PC-9 (cell line): ENCODE measurements at regions not wholly inside any gene's neighbourhood (a gene's known extent, or its start where the extent isn't known, plus 50 kb on each side); places are given as distances from the start of the nearest gene placed in this dataset.

ENCODE experiments used
- BruUV-seq: library from RNA; stranded (reverse); fragments of 400-500 nt; replicated peaks from 2 replicates; lab custom pipeline; 2021; lab: Mats Ljungman, UMichigan
- CTCF ChIA-PET: fragments of 300-600 bp; sonication (Branson Sonifier 250); formaldehyde crosslinking; loops from one replicate; lab custom pipeline; 2022; ENCODE audit warnings: antibody characterized with exemption; lab: Charles Lee
- POLR2A ChIA-PET: fragments of 300-600 bp; sonication (Branson Sonifier 250); formaldehyde crosslinking; loops from one replicate; lab custom pipeline; 2022; ENCODE audit warnings: antibody characterized with exemption; ENCODE audit not compliant: unreplicated experiment; lab: Charles Lee
- DNase-seq, 2 experiments: peaks; one replicate each; pipeline versions ENCODE4 v3.0.0 to v3.0.0-alpha.2; 2015 to 2022; ENCODE audit warnings: mixed read lengths in 1 of 2
- H2AFZ ChIP-seq: fragments of 200-600 bp; sonication (generic); 2 replicates; pipeline ENCODE4 v1.8.1; 2017; ENCODE audit warnings: antibody characterized with exemption
- H3F3A ChIP-seq: fragments of 200-600 bp; sonication (generic); 2 replicates; pipeline ENCODE4 v1.8.1; 2017; ENCODE audit warnings: antibody characterized with exemption, mild to moderate bottlenecking, low read depth; ENCODE audit not compliant: insufficient read depth
- H3K27ac ChIP-seq: fragments of 200-600 bp; sonication (generic); 2 replicates; pipeline ENCODE4 v1.6.1; 2016; ENCODE audit warnings: mixed run types
- H3K27me3 ChIP-seq: fragments of 200-600 bp; sonication (generic); 2 replicates; pipeline ENCODE4 v1.6.1; 2016; ENCODE audit warnings: low read depth, mixed run types; ENCODE audit not compliant: insufficient read depth
- H3K36me3 ChIP-seq: fragments of 200-600 bp; sonication (generic); 2 replicates; pipeline ENCODE4 v1.6.1; 2016; ENCODE audit warnings: low read depth, mixed run types
- H3K4me1 ChIP-seq: fragments of 200-600 bp; sonication (generic); replicated peaks from 2 replicates; pipeline ENCODE4 v1.6.1; 2016; ENCODE audit warnings: mixed run types; ENCODE audit not compliant: insufficient read depth
- H3K4me2 ChIP-seq: fragments of 200-600 bp; sonication (generic); 2 replicates; pipeline ENCODE4 v1.6.1; 2017; ENCODE audit warnings: mixed run types
- H3K4me3 ChIP-seq: fragments of 200-600 bp; sonication (generic); 2 replicates; pipeline ENCODE4 v1.6.1; 2016; ENCODE audit warnings: mixed run types
- H3K79me2 ChIP-seq: fragments of 200-600 bp; sonication (generic); 2 replicates; pipeline ENCODE4 v1.6.1; 2017; ENCODE audit warnings: low read depth, mixed run types
- H3K9me2 ChIP-seq: fragments of 200-600 bp; sonication (generic); 2 replicates; pipeline ENCODE4 v1.8.1; 2017; ENCODE audit warnings: mild to moderate bottlenecking; ENCODE audit not compliant: insufficient read depth
- H3K9me3 ChIP-seq: fragments of 200-600 bp; sonication (generic); 2 replicates; pipeline ENCODE4 v1.8.1; 2016; ENCODE audit warnings: low read depth; ENCODE audit not compliant: insufficient read depth
- H4K20me1 ChIP-seq: fragments of 200-600 bp; sonication (generic); 2 replicates; pipeline ENCODE4 v1.8.1; 2017; ENCODE audit not compliant: insufficient read depth
- EZH2 ChIP-seq: fragments of 200-600 bp; sonication (generic); IDR thresholded peaks from 2 replicates; pipeline ENCODE4 v1.8.0; 2017; ENCODE audit warnings: antibody characterized with exemption, low read depth
- intact Hi-C: fragments of 100-400 bp; cut with micrococcal nuclease; formaldehyde crosslinking; loops from one replicate; pipeline ENCODE4 v1.10.0; 2022; ENCODE audit not compliant: unreplicated experiment
- TF ChIP-seq, protein P1 (sequence below): fragments of 200-600 bp; sonication (generic); conservative IDR thresholded peaks from 2 replicates; pipeline ENCODE4 v1.6.1; 2017; ENCODE audit warnings: mixed run types, antibody characterized with exemption, mild to moderate bottlenecking, moderate library complexity

DNA sequence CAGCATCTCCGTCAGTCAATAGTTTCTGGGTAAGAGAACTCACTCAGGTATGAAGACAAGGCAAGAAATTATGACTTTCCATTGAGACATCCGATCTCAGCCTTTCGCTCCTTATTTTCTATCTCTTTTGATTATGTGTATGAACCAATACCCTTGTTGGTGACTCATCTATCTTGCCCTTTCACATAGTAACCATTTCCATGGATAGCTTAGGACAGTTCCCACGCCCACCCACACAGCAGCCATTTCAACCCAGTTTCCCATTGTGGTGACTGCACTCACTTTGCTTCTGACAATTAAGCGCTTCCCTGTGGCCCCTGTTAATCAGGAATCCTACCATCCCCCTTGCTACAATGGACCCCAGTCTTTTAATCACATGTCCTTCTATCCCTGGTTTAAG is 210.6 kb upstream of the ADGRL2 start:
- no TSS peak for BruUV-seq
- no peak for DNase-seq
- TF ChIP-seq EZH2 = no peak
- TF ChIP-seq, protein P1, sequence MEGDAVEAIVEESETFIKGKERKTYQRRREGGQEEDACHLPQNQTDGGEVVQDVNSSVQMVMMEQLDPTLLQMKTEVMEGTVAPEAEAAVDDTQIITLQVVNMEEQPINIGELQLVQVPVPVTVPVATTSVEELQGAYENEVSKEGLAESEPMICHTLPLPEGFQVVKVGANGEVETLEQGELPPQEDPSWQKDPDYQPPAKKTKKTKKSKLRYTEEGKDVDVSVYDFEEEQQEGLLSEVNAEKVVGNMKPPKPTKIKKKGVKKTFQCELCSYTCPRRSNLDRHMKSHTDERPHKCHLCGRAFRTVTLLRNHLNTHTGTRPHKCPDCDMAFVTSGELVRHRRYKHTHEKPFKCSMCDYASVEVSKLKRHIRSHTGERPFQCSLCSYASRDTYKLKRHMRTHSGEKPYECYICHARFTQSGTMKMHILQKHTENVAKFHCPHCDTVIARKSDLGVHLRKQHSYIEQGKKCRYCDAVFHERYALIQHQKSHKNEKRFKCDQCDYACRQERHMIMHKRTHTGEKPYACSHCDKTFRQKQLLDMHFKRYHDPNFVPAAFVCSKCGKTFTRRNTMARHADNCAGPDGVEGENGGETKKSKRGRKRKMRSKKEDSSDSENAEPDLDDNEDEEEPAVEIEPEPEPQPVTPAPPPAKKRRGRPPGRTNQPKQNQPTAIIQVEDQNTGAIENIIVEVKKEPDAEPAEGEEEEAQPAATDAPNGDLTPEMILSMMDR = no peak

DNA sequence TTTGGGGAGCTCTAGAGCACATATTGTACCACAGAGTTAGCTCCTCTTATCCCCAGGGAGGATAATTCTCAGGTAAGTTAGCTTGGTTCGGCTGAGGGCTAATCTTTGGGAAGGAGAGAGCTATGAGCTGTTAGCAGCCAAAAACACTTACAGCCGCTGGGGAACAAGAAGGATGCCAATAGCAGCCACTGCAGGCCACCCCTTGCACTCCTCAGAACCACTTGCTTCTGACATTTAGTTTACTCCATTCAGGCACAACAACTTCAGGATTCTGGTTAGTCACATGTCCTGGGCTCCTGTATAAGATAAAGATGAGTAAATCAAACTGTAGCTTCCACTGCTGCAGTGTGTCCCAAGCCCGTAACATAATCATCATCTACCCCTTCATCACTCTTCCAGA is 212.6 kb upstream of the ADGRL2 start:
- no peak for DNase-seq
- no peaks in the 10 kb centered on the region for H4K20me1 ChIP-seq
- H3K4me2 ChIP-seq = no peak overlapping the region
- no peak overlapping the region for H3K4me3 ChIP-seq
- H3K79me2 ChIP-seq = no peaks in the 10 kb centered on the region
- H3K27me3 ChIP-seq = no peaks in the 10 kb centered on the region
- BruUV-seq = no TSS peak
- CTCF ChIA-PET = no interaction called here
- no peak overlapping the region for H2AFZ ChIP-seq
- H3K36me3 ChIP-seq = no peaks in the 10 kb centered on the region
- H3K9me3 ChIP-seq = peaks cover 6% of the 10 kb centered on the region; the same call in 1 of the 2 replicates
- POLR2A ChIA-PET = no interaction called here
- no peak overlapping the region for H3K27ac ChIP-seq
- H3K9me2 ChIP-seq = no peaks in the 10 kb centered on the region
- TF ChIP-seq, protein P1 = no peak
- TF ChIP-seq EZH2 = no peak
- H3F3A ChIP-seq = no peaks in the 10 kb centered on the region
- H3K4me1 ChIP-seq = peaks cover 14% of the 10 kb centered on the region; the same call in 1 of the 2 replicates
- intact Hi-C loops = no loop called here

More for the DNA sequence above, 210.6 kb upstream of the ADGRL2 start:
- POLR2A ChIA-PET = no interaction called here
- Histone ChIP-seq H3F3A (no peaks in the 10 kb centered on the region), H3K9me3 (peaks cover 6% of the 10 kb centered on the region; the same call in 1 of the 2 replicates), H3K79me2 (no peaks in the 10 kb centered on the region), H3K4me3 (no peak overlapping the region), H3K4me1 (peaks cover 12% of the 10 kb centered on the region; the same call in 1 of the 2 replicates), H3K4me2 (no peak overlapping the region), H3K9me2 (no peaks in the 10 kb centered on the region), H3K27me3 (no peaks in the 10 kb centered on the region), H3K27ac (no peak overlapping the region), H4K20me1 (no peaks in the 10 kb centered on the region), H2AFZ (no peak overlapping the region), H3K36me3 (no peaks in the 10 kb centered on the region)
- CTCF ChIA-PET = no interaction called here
- intact Hi-C loops = no loop called here

DNA sequence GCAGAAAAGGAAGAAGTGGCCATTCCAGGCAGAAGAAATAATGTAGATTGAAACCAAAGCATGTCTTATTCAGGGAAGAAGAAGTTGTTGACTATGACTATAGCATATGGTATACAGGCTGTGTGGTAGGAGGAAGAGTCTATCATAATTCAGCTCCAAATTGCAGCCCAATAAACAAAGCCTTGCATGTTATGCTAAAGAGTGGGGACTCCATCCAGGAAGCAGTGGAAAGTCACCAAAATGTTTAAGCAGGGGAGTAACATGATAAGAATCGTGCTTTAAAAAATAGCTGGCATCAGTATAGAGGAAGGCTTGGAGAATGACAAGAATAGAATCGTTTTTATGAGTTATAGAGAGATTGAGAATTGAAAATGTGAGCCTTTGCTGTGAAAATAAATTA is 213.3 kb upstream of the ADGRL2 start:
- H3K27me3 ChIP-seq = no peaks in the 10 kb centered on the region
- H3K79me2 ChIP-seq = no peaks in the 10 kb centered on the region
- H3K9me2 ChIP-seq = no peaks in the 10 kb centered on the region
- no peaks in the 10 kb centered on the region for H3K36me3 ChIP-seq
- TF ChIP-seq, protein P1 = no peak
- no peaks in the 10 kb centered on the region for H3F3A ChIP-seq
- H3K4me3 ChIP-seq = no peak overlapping the region
- peaks cover 6% of the 10 kb centered on the region; the same call in 1 of the 2 replicates for H3K9me3 ChIP-seq
- ChIA-PET CTCF (no interaction called here), POLR2A (interaction anchor here (0.6 kb wide), 1 partner anchor 39 kb away, joined by 3 read pairs; no protein-coding TSS in a partner anchor)
- no TSS peak for BruUV-seq
- H2AFZ ChIP-seq = no peak overlapping the region
- H3K4me1 ChIP-seq = peaks cover 14% of the 10 kb centered on the region; the same call in 1 of the 2 replicates
- no peak overlapping the region for H3K27ac ChIP-seq
- H3K4me2 ChIP-seq = no peak overlapping the region
- intact Hi-C loops = no loop called here
- no peaks in the 10 kb centered on the region for H4K20me1 ChIP-seq
- DNase-seq = no peak
